HG03175 (cell line): ENCODE measurements at regions not wholly inside any gene's neighbourhood (a gene's known extent, or its start where the extent isn't known, plus 50 kb on each side); places are given as distances from the start of the nearest gene placed in this dataset.

Experiments used
- ATAC-seq: cut with Tn5 transposase; IDR thresholded peaks from one replicate; pipeline ENCODE4 v1.9.1; 2021; ENCODE audit warnings: mild to moderate bottlenecking, moderate library complexity; ENCODE audit not compliant: unreplicated experiment

GRCh38 chr17:15112846-15113617, 152.1 kb downstream of the PMP22 start:
- no peak for ATAC-seq

DNA sequence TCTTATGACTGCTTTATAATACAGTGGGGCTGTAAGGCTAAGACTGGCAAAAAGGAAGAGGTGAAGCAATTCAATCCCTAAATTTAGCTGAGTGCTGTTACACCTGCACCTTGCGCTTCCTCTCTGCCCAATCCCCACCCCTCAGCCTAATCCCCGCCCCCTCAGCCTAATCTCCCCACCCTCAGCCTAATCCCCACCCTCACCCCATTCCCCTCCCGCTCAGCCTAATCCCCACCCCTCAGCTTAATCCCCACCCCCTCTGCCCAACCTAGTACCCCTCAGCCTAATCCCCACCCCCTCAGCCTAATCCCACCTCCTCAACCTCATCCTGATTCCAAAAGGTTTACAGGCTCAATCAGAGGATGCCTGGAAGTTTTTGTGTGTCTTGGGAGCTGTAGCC, 155.5 kb downstream of the PMP22 start:
- no peak for ATAC-seq

DNA sequence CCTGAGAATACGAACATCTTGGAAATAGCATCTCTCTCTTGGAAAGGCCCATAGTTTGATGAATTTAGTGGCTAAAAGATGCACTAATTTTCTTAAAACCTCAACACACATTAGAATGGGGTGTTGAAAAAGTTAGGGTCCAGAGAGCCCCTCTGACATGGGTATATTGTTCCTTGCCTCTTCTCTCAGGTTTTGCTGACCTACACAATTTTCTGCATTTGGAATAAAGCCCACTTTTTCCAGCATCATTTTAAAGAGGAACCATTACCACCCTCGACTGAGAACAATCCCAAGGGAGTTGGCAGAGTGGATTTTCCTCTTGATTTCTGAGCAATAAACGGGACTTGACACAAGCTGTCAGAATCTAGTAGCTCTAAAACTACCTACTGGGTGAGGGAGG, 156.1 kb downstream of the PMP22 start:
- no peak for ATAC-seq

- no peak for ATAC-seq
These were observed 158.6 kb downstream of the PMP22 start for GRCh38 chr17:15106540-15106939.

DNA sequence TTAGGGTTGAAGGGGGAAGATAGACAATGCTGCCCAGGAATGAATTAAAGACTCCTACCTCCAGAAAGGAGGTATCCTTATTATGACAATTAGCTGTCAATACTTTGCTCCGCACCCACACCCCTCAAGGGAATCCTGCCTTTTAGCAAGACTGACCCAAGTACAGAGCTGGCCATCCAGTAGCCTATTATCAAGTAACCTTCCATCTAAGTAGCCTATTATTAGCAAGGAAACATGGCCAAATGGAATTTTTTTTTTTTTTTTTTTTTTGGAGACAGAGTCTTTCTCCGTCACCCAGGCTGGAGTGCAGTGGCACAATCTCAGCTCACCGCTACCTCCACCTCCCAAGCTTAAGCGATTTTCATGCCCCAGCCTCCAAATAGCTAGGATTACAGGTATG, 161.3 kb downstream of the PMP22 start:
- ATAC-seq: no peak

- ATAC-seq: no peak
These were observed 164.0 kb downstream of the PMP22 start for GRCh38 chr17:15101175-15101574.

DNA sequence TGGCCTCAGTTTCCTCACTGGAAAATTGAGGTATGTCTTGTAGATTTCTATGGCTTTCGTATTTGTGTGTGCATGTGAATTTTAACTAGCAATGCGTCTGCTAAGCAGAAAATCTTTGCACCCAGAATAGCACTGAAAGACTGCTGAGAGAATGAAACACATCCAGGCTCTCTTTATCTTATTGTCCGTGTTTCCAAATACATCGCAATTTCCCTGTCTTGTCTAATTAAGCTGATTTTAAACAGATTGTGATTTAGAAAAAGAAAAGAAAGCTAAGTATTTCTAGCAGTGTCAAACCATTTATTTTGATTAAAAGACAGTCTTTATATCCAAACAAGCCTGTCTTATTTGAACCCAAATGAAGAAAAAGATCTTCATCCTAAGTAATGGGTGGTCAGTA, 168.6 kb downstream of the PMP22 start:
- no peak for ATAC-seq

DNA sequence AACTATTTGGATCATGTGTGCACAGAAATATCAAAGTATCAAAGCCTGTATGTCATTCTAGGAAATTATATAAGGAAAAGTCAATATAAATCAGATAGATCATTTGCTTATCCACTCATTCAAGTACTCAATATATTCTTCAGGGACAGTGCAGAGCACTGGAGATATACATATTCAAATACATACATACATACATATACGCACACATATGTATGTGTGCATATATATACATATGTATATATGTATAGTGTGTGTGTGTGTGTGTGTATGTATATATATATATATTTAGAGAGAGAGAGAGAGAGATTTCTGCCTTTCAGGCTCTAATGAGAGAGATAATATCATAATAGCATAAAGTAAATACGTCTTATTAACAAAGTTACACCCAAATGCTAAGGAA, 169.2 kb downstream of the PMP22 start:
- ATAC-seq: no peak

- no peak for ATAC-seq
These were observed 172.4 kb downstream of the PMP22 start for GRCh38 chr17:15092762-15093161.

DNA sequence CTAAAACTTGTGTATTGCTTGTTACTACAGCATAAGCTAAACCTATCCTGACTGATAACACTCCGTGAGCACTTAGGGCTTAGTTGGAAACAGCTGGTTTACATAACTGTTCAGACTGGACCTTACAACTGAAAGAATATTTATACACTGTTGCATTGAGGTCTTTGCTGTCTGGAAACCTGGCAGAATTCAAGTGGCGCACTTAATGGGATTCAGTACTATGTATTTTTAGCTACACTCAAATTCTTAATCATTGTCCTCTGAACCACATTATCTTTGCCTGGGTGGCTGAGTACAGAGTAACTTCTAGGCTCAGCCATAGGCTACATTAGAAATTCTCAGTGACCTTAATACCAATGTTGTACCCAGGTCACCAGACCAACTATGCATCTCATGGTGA, 172.9 kb downstream of the PMP22 start:
- no peak for ATAC-seq

- no peak for ATAC-seq
These were observed 173.3 kb downstream of the PMP22 start for GRCh38 chr17:15091825-15092224.

DNA sequence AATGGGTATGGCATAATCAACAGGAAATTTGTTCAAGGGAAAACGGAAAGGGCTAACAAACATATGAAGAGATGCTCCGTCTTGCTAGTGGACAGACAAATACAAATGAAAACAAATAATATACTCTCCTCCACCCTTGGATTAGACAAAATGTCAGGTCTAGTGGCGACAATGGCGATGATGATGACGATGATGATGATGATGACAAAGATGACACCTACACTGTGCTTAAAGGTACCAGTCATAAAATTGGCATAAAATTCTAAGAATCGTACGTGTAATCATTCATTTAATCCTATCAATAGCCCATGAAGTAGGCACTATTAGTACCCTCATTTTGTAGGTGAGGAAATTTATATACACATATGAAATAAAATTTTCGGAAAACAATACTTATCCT, 174.6 kb downstream of the PMP22 start:
- ATAC-seq: no peak

DNA sequence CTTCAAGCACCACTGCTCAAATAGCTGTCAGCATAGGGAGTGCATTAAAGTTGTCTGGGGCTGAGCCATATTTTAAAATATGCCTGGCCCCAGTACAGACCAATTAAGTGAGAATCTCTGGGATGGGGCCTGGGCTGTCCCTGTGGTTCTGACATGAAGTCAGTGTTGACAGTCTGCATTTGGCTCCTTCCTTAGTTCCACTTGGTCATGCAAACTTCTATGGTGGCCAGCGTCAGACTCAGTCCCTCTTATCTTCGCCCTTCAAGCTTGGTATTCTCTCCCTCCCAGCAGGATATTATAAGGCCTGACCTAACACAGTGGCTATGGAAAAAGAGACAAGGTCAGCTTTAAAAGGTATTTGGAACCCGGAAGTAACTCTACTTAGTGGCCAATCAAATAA, 177.2 kb downstream of the PMP22 start:
- no peak for ATAC-seq

DNA sequence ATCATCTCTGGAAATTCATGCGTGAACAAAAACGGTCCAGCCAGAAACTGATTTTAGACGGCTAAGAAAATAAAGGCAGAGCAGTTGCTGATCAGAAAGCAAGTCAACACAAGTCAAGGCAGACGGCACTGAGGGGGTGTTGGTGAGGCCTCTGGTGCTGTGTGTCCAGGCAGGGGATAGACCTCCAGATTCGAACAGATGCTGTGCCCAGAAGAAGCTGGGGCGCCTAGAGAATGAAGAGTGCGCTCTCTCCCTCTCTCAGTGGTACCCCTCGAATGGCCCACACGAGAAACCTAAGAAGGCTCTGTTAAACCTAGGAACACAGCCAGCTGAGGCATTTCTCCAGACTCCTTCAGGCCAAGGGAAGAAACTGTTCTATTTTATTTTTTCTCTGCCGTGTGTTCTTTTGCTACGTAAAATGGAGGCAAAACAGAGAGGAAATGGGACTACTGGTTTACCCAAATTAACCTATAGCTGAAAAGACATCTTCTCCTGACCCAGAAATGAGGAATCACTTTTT, 178.3 kb downstream of the PMP22 start:
- ATAC-seq: no peak

DNA sequence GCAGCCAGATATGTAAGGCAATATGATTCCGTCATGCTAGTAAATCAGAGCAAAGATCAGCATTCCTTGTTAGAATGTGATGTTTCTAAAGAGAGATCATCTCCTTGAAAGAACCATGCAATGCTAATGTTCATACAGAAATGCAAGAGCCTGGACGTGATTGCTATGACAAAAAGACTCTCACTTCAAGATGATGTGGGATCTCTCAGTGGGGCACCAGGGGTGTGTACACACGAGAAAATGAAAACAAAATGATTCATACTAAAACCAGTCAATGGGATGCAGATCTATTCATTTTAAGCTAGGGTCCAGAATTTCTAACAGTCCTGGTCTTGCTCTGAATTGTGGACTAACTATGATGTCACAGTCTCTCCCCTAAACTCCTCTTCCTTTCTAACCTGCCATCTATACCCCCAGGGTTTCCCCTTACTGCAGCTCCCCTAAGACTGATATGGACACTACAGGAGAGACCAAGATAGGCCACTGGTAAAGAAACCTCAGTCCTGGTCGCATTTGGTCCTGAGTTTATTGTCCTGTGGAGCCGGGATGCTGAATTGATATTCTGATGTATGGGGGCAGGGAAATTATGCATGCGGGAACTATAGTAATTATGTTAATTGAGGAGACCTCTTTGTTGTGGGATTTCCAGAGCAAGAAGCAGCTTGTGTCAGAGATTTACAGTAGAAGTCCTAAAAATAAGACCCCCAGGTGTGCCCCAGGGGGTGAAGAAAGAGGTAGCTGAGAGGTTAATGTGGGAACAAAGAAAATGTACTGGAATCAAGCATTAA, 179.0 kb downstream of the PMP22 start:
- no peak for ATAC-seq

DNA sequence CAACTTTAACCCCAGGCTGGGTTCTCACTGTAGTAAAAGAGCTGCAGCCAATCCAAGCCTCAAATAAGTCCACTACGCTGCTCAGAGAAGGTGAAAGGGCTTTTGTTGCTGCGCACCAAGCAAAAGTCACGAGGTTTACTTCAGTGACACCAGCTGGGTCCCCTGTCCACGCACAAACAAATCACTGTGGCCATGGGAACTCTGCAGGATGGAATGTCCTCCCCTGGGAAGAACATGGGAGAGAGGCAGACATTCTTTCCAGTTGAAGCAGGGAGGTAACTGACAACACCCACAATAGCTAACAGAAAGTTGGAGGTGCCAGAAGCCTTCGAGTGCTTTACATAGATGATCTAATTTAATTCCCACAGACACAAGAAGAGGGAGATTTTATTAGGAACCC, 181.9 kb downstream of the PMP22 start:
- no peak for ATAC-seq

GRCh38 chr17:15081008-15081407, 184.1 kb downstream of the PMP22 start:
- no peak for ATAC-seq

DNA sequence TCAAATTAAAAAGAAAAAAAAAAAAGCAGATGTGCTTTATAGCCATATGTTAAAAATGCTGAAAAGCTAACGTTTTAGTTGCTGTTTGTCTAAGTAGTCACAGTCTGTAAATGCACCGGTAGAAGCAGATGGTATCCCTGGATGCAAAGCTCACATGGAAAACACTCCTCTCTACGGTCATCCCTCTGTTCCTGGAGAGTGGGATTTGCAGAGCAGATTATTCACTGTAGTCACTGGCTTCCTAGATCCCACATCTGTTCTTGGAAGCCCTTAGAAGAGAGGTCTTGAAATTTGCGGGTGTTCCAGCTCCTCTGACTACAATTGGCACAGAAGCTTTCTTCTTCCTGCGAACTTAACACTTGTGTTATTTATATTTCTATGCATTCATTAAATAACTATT, 186.6 kb downstream of the PMP22 start:
- no peak for ATAC-seq

GRCh38 chr17:15076991-15077663, 188.0 kb downstream of the PMP22 start:
- no peak for ATAC-seq

DNA sequence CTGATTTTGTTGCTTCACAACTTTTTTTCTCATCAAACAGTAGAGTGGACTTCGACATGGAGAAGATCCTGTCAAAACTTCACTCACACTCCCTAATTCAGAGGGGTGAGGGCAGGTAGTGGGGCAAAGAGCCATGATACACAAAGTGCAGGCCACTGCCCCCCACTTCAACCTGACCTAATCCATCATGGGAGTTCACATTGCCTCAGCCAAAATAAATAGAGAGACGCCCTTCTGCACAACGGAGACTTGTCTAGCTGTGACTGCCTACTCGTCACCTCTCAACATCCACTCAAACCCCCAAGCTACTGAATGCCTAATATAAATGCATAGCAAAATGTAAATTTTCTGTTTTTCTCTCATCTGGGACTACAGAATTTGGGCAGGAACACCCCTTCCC, 213.2 kb downstream of the PMP22 start:
- ATAC-seq: no peak

DNA sequence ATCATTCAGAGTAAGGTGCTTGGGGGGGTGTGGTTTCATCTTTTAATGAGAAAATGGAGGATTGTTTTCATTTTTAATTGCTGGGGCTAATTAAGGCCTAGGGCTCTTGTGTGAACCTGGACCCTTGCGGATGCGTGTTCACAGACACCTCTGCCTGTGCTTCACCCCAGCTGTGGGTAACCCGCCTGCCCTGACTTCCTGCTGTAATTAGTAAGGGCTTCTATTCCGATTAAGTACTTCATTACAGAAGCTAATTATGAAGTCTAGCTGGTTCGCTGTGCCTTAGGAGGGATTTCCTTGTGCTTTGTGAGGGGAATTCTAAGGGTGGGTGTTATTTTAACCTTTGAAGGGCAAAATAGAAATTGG, 215.3 kb downstream of the PMP22 start:
- ATAC-seq: no peak
